RWPE2 (cell line): ENCODE measurements at regions not wholly inside any gene's neighbourhood (a gene's known extent, or its start where the extent isn't known, plus 50 kb on each side); places are given as distances from the start of the nearest gene placed in this dataset.
A peak's percentile ranks its signal among the peaks of the same experiment; 100 is the strongest.

Experiments used
- ATAC-seq: fragments of 200-7000 bp; cut with Tn5 transposase; 3 replicates; pipeline ENCODE4 v1.9.1; 2021; ENCODE audit warnings: low read depth
- DNase-seq: peaks from one replicate; pipeline ENCODE4 v3.0.0-alpha.2; 2020; ENCODE audit warnings: low spot score
- H3K27ac ChIP-seq: fragments of 450-650 bp; 2 replicates; pipeline ENCODE4 v1.5.1; 2017; ENCODE audit warnings: mild to moderate bottlenecking; ENCODE audit not compliant: poor library complexity, severe bottlenecking
- H3K27me3 ChIP-seq: fragments of 250-450 bp; sonication (Bioruptor Pico); 2 replicates; pipeline ENCODE4 v1.5.1; 2021; ENCODE audit warnings: mild to moderate bottlenecking, moderate library complexity; ENCODE audit not compliant: insufficient read depth, poor library complexity, severe bottlenecking
- H3K36me3 ChIP-seq: fragments of 250-450 bp; sonication (Bioruptor Pico); 2 replicates; pipeline ENCODE4 v1.5.1; 2020; ENCODE audit warnings: low read depth, mild to moderate bottlenecking, moderate library complexity
- H3K4me1 ChIP-seq: fragments of 250-450 bp; sonication (Bioruptor Pico); 2 replicates; pipeline ENCODE4 v1.5.1; 2021; ENCODE audit warnings: mild to moderate bottlenecking, moderate library complexity; ENCODE audit not compliant: insufficient read depth, poor library complexity, severe bottlenecking
- H3K4me3 ChIP-seq: fragments of 250-450 bp; sonication (Bioruptor Pico); 2 replicates; pipeline ENCODE4 v1.5.1; 2021; ENCODE audit warnings: mild to moderate bottlenecking, moderate library complexity; ENCODE audit not compliant: severe bottlenecking
- H3K9me3 ChIP-seq: fragments of 250-450 bp; sonication (Bioruptor Pico); 2 replicates; pipeline ENCODE4 v1.5.1; 2021; ENCODE audit warnings: mild to moderate bottlenecking, moderate library complexity; ENCODE audit not compliant: severe bottlenecking
- TF ChIP-seq, protein P1 (sequence below): fragments of 450-650 bp; IDR thresholded peaks from one replicate; pipeline ENCODE4 v1.5.1; 2017; ENCODE audit warnings: mild to moderate bottlenecking, moderate library complexity; ENCODE audit not compliant: poor library complexity, severe bottlenecking

- no peaks in the 10 kb centered on the region for H3K27me3 ChIP-seq
- H3K4me1 ChIP-seq = no peaks in the 10 kb centered on the region
- TF ChIP-seq, protein P1, sequence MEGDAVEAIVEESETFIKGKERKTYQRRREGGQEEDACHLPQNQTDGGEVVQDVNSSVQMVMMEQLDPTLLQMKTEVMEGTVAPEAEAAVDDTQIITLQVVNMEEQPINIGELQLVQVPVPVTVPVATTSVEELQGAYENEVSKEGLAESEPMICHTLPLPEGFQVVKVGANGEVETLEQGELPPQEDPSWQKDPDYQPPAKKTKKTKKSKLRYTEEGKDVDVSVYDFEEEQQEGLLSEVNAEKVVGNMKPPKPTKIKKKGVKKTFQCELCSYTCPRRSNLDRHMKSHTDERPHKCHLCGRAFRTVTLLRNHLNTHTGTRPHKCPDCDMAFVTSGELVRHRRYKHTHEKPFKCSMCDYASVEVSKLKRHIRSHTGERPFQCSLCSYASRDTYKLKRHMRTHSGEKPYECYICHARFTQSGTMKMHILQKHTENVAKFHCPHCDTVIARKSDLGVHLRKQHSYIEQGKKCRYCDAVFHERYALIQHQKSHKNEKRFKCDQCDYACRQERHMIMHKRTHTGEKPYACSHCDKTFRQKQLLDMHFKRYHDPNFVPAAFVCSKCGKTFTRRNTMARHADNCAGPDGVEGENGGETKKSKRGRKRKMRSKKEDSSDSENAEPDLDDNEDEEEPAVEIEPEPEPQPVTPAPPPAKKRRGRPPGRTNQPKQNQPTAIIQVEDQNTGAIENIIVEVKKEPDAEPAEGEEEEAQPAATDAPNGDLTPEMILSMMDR = no peak
- no peak overlapping the region for H3K27ac ChIP-seq
- no peak for ATAC-seq
- no peak overlapping the region for H3K4me3 ChIP-seq
- DNase-seq = no peak
- H3K36me3 ChIP-seq = no peaks in the 10 kb centered on the region
- H3K9me3 ChIP-seq = no peaks in the 10 kb centered on the region
Observed at GRCh38 chr16:72502594-72503005, 330.6 kb upstream of the PMFBP1 start.

GRCh38 chr16:72501739-72502593, 330.0 kb upstream of the PMFBP1 start:
- Histone ChIP-seq H3K9me3 (no peaks in the 10 kb centered on the region), H3K4me1 (no peaks in the 10 kb centered on the region), H3K36me3 (no peaks in the 10 kb centered on the region), H3K27ac (no peak overlapping the region), H3K27me3 (no peaks in the 10 kb centered on the region), H3K4me3 (no peak overlapping the region)
- TF ChIP-seq, protein P1 = peak; percentile 94
- ATAC-seq (peak; percentile 73; the same call in 2 of the 3 replicates), DNase-seq (no peak)

DNA sequence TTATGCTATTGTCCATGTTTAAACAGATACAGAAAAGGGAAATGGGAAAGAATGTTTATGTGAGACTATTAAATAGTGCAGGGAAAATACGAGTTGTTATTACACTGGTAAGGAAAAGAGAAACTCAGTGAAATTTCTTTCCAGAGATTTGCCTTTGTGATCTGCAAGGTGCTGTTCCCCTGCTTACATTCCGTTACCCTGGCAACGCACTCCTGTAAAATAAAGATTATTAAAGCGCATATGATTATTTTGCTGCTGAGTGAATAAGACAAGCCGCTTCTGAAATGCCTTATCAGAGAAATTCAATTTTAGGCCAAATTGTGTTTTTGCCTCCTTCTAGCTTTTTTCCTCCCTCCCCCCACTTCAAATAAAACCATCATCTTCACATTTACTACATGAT, 328.6 kb upstream of the PMFBP1 start:
- Histone ChIP-seq H3K36me3 (no peaks in the 10 kb centered on the region), H3K4me3 (no peak overlapping the region), H3K27ac (no peak overlapping the region), H3K4me1 (no peaks in the 10 kb centered on the region), H3K27me3 (no peaks in the 10 kb centered on the region), H3K9me3 (no peaks in the 10 kb centered on the region)
- DNase-seq (no peak), ATAC-seq (no peak)
- TF ChIP-seq, protein P1 = no peak

- no peak for DNase-seq
- no peaks in the 10 kb centered on the region for H3K27me3 ChIP-seq
- TF ChIP-seq, protein P1 = no peak
- peak; percentile 80 for ATAC-seq
- peaks cover 10% of the 10 kb centered on the region for H3K4me1 ChIP-seq
- H3K36me3 ChIP-seq = no peaks in the 10 kb centered on the region
- peak overlapping the region; percentile 60 for H3K27ac ChIP-seq
- no peak overlapping the region for H3K4me3 ChIP-seq
- no peaks in the 10 kb centered on the region for H3K9me3 ChIP-seq
Observed at GRCh38 chr16:72493716-72494415, 321.9 kb upstream of the PMFBP1 start.
